PFSK-1 (cell line): ENCODE measurements at regions not wholly inside any gene's neighbourhood (a gene's known extent, or its start where the extent isn't known, plus 50 kb on each side); places are given as distances from the start of the nearest gene placed in this dataset.

Experiments used
- POLR2AphosphoS5 ChIP-seq: IDR thresholded peaks from 2 replicates; pipeline ENCODE4 v1.6.1; 2012; ENCODE audit warnings: low read depth, mild to moderate bottlenecking, control low read depth, low read length, moderate library complexity
- REST ChIP-seq, 2 experiments: IDR thresholded peaks; 2 replicates each; pipeline versions ENCODE4 v1.6.1 to v1.8.0; 2011 to 2012; ENCODE audit warnings: low read depth in 2 of 2, low read length in 2 of 2, control low read depth in 1 of 2, inconsistent platforms in 1 of 2, mild to moderate bottlenecking in 1 of 2, moderate library complexity in 1 of 2; ENCODE audit not compliant: insufficient read depth in 1 of 2

- TF ChIP-seq POLR2AphosphoS5 (no peak), REST (IDR thresholded peaks at IDR 0.05; ENCODE audit: insufficient read depth in 1 of 2, low read depth in 2 of 2, low read length in 2 of 2) (no peak)
Observed at GRCh38 chr13:81388400-81388799, 1047.5 kb upstream of the SPRY2 start.
